A673 (cell line): ENCODE measurements at regions not wholly inside any gene's neighbourhood (a gene's known extent, or its start where the extent isn't known, plus 50 kb on each side); places are given as distances from the start of the nearest gene placed in this dataset.

ENCODE experiments used
- EZH2 ChIP-seq: fragments of 200-600 bp; sonication (generic); IDR thresholded peaks from 2 replicates; pipeline ENCODE4 v1.6.1; 2017; ENCODE audit warnings: borderline replicate concordance, low read depth, mild to moderate bottlenecking, mixed read lengths, antibody characterized with exemption, low read length; ENCODE audit not compliant: poor library complexity, severe bottlenecking
- TF ChIP-seq, protein P1 (sequence below): fragments of 300-800, 200-600 bp; sonication (generic); conservative IDR thresholded peaks from 2 replicates; pipeline ENCODE4 v1.5.1; 2017; ENCODE audit warnings: low read depth, mild to moderate bottlenecking, antibody characterized with exemption, low read length, moderate library complexity, mixed read lengths

GRCh38 chr6:82525775-82526495 is 162.3 kb downstream of the TPBG start:
- TF ChIP-seq, protein P1, sequence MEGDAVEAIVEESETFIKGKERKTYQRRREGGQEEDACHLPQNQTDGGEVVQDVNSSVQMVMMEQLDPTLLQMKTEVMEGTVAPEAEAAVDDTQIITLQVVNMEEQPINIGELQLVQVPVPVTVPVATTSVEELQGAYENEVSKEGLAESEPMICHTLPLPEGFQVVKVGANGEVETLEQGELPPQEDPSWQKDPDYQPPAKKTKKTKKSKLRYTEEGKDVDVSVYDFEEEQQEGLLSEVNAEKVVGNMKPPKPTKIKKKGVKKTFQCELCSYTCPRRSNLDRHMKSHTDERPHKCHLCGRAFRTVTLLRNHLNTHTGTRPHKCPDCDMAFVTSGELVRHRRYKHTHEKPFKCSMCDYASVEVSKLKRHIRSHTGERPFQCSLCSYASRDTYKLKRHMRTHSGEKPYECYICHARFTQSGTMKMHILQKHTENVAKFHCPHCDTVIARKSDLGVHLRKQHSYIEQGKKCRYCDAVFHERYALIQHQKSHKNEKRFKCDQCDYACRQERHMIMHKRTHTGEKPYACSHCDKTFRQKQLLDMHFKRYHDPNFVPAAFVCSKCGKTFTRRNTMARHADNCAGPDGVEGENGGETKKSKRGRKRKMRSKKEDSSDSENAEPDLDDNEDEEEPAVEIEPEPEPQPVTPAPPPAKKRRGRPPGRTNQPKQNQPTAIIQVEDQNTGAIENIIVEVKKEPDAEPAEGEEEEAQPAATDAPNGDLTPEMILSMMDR: no peak
- TF ChIP-seq EZH2: no peak
